HG02610 (cell line): ENCODE measurements at regions not wholly inside any gene's neighbourhood (a gene's known extent, or its start where the extent isn't known, plus 50 kb on each side); places are given as distances from the start of the nearest gene placed in this dataset.

Source experiments
- ATAC-seq: cut with Tn5 transposase; IDR thresholded peaks from one replicate; pipeline ENCODE4 v1.9.1; 2021; ENCODE audit warnings: mild to moderate bottlenecking, moderate library complexity; ENCODE audit not compliant: unreplicated experiment

GRCh38 chr13:109671919-109672318 lies 114.5 kb downstream of the IRS2 start:
- ATAC-seq: no peak

DNA sequence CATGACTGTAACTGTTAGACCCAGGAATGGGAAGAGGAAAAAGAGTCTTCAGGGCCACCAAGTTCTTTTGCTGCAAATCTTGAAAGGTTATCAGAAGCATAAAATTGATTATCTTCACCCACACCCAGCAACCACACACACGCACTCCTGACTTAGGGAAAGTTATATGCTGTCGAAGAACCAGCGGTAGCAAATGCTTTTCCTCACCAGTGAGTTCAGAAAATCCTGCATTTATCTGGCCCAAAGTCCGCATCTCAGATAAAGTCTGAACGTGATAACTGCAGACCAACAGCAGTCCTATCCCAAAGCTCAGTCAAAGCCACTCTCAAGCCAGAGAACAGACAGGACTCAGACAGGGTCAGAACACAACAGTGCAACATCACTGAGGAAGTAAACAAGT lies 115.6 kb downstream of the IRS2 start:
- no peak for ATAC-seq

DNA sequence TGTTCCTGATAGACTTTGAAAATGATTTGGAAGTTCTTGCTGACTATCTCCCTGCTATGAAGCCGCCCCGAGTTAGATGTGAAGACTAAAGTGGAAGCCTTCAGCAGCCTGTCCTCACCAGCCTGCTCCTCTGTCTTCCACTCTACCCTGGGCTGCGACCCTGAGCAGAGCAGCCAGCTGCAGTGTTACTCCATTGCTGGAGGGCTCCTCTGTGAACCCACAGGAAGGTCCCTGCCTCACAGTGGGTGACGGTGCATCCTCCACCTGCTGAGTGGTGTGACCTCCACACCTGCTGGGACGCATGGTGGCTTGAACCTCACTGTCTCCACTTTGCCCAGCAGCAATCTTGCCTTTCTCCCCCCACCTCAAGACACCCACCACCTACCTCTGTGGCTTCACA lies 116.4 kb downstream of the IRS2 start:
- no peak for ATAC-seq

DNA sequence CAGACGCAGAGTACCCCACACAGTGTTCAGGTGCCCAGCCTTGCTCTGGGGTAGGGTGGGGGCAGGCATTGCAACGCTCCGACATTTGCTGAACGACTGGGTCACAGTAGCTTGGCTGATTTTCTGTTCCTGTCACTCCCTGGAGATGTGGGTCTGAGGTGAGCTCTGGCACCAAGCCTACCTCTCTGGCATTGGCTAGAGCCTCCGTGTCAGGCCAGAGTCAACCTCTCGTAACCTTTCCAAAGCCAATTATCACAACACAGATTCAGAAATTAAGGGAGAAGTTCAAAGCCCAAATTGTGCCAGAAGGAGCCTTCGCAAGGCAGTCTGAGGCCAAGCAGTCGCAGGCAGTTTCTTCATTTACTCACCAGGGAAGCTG lies 117.2 kb downstream of the IRS2 start:
- ATAC-seq: no peak

DNA sequence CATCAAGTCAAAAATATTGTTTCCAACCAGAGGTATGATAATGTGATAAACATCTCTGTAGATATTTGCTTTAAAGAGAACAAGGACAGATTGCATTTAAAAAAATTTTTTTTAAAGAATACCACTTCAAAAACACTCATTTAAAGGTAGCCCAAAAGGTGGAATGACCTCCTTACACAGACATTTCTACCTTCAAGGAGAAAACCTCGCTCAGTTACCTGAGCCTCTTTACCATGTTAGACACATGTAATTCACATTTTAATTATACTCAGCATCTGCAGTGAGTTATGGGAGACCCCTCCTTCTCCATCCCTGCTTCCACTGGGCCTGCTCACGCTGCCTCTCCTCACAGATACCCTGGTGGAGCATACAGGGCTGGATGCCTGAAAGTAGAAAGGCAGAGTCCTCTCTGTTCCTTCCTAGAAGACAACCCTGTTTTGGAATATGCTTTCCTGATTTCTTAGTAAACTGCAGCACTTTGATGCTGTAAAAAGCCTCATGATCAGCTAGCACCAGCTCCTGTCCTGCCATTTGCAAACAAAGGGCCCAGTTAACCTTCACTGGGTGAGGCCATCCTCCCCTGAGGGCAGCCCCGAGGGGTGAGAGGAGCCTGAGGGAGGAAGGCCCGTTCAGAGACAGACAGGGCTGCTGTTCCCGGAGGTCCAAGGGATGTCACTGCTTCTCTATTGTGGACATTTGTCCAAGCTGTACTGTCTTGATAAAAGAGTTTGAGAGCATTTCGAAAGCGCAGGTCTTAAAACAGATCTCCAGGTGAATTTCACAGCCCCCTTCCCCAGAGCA lies 117.8 kb downstream of the IRS2 start:
- ATAC-seq: no peak

GRCh38 chr13:109667807-109668291 lies 118.5 kb downstream of the IRS2 start:
- ATAC-seq: no peak

DNA sequence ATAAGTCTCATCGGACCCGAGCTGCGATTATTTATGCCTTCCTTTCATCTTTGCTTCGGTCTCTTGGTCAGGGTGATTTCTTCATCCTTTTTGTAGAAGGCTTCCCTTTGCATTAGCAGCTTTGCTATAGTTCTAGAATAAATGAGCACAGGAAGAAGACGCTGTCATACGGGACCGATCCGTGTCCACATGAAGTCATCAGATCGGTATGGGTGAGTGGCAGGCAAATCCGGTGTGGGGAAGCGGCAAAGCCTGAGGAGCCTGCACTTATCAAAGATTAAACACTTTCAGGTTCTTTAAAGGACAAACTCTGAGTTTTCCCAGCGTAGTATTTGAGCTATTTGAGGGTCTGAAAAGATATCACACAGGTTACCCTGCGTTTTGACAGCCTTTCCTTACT lies 119.3 kb downstream of the IRS2 start:
- no peak for ATAC-seq

DNA sequence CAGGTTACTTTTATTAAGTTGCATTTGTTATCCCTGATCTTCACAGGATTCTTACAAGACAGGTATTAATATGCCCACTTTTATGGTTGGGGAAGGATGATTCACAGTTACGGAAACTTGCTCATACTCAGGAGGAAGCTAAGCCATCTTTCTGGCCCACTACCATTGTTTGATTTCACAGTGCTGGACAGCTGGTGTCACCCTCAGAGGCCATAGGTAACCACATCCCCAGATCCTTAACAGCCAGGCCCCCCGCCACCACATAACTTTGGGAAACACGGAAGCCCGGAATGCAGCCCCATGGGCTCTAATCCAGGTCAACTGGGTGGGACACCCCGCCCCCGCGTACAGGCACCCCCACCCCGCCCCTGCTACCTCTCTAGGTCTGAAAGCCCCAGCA lies 119.7 kb downstream of the IRS2 start:
- no peak for ATAC-seq

DNA sequence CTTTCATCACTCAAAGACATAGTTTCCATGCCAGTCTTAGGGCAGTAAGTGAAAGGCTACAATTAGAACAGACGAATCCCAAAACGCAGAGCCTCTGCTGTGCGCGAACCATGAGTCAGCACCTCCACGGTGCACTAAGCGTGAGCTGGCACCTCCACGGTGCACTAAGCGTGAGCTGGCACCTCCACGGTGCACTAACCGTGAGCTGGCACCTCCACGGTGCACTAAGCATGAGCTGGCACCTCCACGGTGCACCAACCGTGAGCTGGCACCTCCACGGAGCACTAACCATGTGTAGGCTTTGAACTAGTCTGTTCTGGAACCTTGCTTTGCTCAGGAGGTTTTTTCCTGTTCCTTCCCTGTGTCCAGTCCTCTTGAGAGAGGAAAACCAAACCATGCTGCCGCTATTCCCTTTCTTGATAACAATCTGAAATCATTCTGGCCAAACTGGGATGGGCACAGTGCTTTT lies 120.6 kb downstream of the IRS2 start:
- ATAC-seq: no peak

DNA sequence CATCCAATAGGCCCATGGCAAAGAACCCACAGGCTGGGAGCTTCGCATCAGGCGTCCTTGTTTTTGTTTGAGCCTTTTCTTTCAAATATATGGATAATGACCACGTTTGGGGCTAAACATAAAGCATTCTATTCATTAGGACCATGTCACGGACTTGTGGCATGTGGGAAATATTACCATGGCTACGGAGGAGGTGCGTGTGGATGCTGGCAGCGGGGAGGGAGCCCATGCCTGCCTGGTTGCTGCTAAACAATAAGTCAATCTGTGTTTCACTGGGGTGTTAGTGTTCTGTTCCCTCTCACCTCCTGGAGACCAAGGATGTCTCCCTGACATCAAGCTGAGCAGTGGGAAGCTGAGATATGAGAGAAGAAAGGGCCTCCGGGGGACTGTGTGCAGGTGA lies 121.1 kb downstream of the IRS2 start:
- ATAC-seq: no peak

DNA sequence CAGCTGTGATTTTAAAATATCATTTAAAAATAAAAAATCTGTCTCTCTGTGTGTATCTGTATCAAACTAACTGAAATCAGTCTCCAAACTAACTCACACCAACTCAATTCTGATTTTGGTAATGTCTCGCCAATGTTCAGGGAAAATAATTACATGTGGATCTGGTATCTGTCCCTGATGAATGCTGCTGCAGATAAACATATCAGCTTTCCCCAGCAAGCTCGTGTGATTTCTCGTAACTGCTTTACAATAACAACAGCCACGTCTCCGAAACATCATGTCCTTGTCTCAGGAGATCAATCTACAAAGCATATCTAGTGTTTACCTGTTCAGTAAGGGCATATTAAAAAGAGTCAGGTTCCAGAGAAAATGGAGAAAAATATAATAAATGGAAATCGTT lies 129.0 kb downstream of the IRS2 start:
- ATAC-seq: no peak

GRCh38 chr13:109656206-109656605 lies 130.2 kb downstream of the IRS2 start:
- ATAC-seq: no peak

GRCh38 chr13:109655611-109656010 lies 130.8 kb downstream of the IRS2 start:
- ATAC-seq: no peak

- no peak for ATAC-seq
Measured at GRCh38 chr13:109655206-109655600, 131.2 kb downstream of the IRS2 start.

DNA sequence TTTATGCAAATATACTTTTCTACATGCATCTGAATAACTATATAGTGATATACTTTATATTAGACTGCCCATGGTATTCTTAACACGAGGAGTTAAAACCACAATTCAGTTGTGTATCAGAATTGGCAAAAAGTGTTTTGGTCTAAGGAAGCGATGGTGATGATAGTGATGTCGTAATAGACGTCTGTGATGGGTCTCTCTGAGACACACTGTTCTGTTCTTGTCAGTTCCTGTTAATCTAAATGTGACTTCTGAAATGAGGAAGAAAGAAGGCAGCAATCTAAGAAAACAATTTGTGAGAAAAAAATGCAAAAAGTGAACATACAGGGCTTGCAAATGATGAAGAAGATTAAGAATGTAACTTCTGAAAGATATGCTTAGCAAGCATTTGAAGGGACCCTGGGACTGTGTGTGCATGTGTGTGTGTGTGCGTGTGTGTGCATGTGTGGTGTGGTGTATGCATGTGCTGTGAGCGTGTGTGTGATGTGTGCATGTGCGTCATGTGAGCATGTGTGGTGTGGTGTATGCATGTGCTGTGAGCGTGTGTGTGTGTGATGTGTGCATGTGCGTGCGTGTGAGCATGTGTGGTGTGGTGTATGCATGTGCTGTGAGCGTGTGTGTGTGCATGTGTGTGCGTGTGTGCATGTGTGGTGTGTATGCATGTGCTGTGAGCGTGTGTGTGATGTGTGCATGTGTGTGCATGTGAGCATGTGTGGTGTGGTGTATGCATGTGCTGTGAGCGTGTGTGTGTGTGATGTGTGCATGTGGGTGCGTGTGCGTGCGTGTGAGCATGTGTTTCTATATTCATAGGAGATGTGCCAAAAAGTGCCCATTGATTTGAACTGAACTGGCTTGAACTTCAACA lies 131.8 kb downstream of the IRS2 start:
- ATAC-seq: no peak

GRCh38 chr13:109652531-109652930 lies 133.9 kb downstream of the IRS2 start:
- no peak for ATAC-seq

- ATAC-seq: no peak
Measured at GRCh38 chr13:109651854-109652253, 134.5 kb downstream of the IRS2 start.

DNA sequence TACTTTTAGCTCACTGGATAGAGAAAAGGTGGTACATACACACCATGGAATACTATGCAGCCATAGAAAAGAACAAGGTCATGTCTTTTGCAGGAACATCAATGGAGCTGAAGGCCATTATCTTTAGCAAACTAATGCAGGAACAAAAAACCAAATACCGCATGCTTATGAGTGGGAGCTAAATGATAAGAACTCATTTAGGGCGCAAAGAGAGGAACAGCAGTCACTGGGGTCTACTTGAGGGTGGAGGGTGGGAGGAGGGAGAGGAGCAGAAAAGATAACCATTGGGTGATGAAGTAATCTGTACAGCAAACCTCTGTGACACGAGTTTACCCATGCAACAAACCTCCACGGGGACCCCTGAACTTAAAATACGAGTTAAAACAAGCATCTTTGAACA lies 135.1 kb downstream of the IRS2 start:
- ATAC-seq: no peak

DNA sequence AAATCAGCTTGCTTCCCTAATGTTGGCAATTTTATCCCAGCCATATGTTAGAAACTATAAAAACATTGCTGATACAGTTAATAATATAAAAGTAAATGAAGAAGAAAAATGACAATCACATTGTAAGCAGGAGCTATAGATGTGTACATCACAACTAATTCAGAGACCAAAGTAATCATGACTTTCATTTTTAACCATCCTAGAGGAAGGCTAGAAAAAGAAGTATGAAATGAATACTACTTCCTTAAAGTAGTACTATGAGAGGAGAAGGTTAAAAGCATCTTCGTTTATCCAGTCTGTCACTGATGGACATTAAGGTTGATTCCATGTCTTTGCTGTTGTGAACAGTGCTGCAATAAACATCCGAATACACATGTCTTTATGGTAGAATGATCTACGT lies 135.5 kb downstream of the IRS2 start:
- no peak for ATAC-seq

DNA sequence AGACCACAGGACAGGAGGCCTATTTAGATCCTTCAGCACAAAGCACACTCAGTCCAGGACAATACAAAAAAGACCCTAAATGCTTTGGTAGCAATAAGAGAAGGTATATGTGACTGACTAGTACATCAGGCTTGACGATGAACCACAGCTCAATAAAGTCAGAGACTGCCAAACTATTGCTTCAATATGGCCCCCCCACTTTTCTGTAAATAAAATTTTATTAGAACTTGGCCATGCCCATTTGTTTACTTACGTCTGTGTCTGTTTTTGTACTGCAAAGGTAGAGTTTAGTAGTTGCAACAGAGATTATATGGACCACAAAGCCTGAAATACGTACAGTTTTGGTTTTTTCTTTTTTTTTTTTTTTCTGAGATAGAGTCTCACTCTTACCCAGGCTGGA lies 136.7 kb downstream of the IRS2 start:
- ATAC-seq: no peak

GRCh38 chr13:109647699-109648098 lies 138.7 kb downstream of the IRS2 start:
- ATAC-seq: no peak

DNA sequence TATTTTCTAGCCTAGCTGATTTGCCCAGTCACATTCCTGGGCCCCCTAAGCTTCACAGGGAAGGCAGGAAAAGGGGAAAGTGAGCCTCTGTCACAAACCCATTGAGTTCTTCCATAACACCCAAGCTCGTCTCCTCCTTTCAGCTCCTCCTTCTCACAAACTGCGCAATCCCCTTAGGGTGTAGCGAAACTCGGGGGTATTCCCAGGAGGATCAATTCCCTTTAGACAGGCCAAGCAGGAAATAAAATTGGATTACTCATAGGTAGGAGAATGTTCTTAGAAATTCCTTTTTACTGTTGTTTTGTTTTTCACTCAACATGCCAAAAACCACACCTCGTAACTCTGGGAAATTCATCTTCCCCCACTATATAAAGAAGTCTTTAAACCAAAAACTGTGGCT lies 139.3 kb downstream of the IRS2 start:
- no peak for ATAC-seq
